ENCODE measurements at regions not wholly inside any gene's neighbourhood (a gene's known extent, or its start where the extent isn't known, plus 50 kb on each side); places are given as distances from the start of the nearest gene placed in this dataset.
"Not testable (repeated sequence)": the region's sequence is repeated elsewhere in the genome, so short reads cannot be mapped to it uniquely, and the experiment has no call there.

DNA sequence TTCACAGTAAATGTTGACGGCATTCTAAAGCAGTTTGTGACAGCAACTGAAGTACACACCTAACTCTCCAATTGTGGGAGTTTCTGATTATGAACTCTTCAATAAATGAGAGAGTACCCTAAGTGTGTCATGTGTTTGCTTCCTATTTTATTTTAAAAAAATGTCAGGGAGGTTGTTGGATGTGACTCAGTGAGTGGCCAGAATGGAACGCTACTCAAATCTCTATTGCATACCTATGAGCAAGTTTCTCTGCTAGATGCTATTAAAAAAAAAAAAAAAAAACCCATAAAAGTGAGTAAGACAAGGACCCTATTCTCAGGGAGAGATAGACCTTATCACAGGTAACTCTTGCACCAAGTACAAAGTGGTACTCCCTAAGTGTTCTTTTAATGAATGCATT lies 256.6 kb downstream of the BTG1 start:
- no peak for DNase-seq (ENCODE audit: low read depth in 2 of 2)

DNA sequence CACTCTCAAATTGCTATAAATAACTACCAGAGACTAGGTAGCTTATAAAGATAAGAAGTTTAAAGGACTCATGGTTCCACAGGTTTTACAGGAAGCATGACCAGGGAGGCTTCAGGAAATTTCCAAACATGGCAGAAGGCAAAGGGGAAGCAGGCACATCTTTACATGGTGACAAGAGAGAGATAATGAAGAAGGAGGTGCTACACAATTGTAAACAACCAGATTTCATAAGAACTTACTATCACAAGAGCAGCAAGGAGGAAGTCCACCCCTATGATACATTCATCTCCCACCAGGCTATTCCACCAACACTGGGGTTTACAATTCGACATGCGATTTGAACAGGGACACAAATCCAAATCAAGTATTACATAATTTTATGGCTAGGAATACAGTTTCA lies 257.7 kb downstream of the BTG1 start:
- DNase-seq (ENCODE audit: low read depth in 2 of 2) = no peak

- no peak for DNase-seq (ENCODE audit: low read depth in 2 of 2)
Observed at GRCh38 chr12:91885851-91886731, 259.6 kb downstream of the BTG1 start.

DNA sequence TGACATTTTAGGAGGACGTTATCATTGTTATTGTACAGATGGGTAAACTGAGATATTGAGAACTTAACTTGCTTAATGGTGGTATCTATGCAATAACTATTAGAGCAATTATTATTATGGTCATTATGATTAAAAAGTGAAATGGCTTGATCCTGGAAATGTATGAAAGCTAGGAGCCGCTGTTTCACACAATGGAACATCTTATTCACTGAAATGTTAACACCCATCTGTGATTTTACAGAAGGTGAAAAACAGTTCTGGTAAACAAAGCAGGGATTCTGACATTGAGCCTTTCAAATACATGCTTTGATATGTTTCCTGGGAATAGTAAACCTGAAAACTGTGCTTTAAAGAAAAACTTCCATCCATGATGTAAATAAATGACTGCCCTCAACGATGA lies 261.4 kb downstream of the BTG1 start:
- DNase-seq (ENCODE audit: low read depth in 2 of 2) = no peak

DNA sequence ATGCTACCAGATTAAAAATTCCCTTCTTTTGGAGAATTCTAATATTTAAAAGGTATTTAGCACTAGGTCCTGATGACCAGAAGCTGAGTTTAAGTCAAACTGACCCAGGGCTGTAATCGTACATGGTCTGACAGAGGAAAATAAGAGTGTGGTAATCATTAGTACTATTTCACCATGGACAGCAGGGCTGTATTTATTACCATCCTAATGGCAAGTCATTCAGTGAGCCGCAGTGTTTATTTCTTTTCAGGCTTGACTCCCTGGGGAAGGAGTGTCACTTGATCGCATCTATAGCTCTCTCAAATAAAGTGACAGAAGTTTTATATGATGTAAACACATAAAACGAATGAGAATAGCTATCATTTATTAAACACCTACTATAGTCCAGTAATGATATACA lies 261.8 kb downstream of the BTG1 start:
- DNase-seq (ENCODE audit: low read depth in 2 of 2) = no peak

- DNase-seq (ENCODE audit: low read depth in 2 of 2) = no peak
Observed at GRCh38 chr12:91882910-91883309, 262.7 kb downstream of the BTG1 start.

DNA sequence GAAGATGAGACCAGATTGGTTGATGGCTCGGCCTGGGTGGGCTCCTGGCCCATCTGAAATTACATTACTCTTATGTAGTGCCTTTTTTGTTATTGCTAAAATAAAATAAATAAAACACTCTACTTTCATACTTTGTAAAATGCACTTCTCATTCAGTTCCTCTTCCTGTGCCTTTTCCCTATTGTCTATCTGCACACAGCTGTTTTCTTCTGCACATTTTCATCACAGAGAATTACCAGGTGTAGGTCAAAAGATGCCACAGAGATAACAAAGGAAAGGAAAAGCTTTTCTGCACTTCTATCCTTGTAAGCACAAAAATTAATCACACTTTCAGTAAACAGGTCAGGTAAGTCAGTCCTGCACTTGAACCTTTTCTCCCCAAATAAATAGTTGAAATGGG lies 265.1 kb downstream of the BTG1 start:
- no peak for DNase-seq (ENCODE audit: low read depth in 2 of 2)

DNA sequence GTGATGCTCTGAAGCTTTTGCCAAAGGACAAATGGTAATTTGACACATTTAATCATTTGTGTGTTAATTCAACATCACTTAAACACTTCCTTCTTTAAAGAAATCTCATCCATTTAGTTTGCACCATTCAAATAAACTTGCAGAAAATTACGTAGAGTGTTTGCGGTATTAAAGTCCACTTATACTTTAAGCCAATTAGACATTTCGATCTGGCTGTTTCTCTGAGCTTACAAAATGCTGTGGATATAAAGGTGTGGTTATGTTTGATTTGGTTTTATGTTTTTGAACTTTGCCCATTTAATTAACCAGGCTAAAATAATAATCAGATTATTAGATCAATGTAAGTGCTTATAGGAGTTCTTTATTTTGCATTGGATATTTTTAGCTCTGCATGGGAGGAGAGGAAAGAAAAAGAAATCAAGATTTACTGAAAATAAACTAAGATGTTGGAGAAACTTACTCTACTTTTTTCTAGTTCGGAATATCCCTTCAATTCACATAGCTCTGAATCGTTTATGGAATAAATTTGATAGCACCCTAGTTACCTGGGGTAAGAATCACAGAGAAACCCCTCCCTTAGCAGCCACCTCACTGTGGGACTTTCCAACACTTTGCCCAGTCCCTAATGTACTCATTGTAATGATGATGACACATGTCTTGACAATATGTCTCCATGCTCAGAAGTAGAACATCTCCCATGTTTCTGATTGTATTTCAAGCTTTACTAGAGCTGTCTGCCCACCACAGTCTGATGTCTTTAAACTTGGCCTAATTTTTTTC lies 268.0 kb downstream of the BTG1 start:
- no peak for DNase-seq (ENCODE audit: low read depth in 2 of 2)

- no peak for DNase-seq (ENCODE audit: low read depth in 2 of 2)
Observed at GRCh38 chr12:91877022-91877421, 268.6 kb downstream of the BTG1 start.

- DNase-seq (ENCODE audit: low read depth in 2 of 2) = not testable (repeated sequence)
Observed at GRCh38 chr12:91875671-91876070, 270.0 kb downstream of the BTG1 start.

- no peak for DNase-seq (ENCODE audit: low read depth in 2 of 2)
Observed at GRCh38 chr12:91874086-91874865, 271.4 kb downstream of the BTG1 start.

DNA sequence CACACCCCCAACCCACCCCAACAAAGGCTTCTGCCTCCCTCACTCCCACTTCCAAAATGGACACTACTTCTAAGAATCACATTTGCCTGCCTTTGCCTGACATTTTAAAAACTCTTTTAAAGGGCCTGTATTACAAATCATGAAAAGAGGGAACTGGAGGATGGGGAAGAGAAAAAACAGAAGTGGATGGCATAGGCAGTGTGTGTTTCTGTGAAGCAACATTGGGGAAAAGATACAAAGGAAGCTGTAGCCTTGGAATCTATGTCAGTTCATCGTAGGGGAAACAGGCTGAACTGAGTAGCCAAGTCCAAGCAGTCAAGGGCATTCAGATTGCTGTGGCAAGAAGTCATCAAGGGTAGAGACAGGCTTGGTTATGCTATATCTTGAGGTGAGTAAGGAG lies 273.9 kb downstream of the BTG1 start:
- DNase-seq (ENCODE audit: low read depth in 2 of 2) = no peak

GRCh38 chr12:91870872-91871707 lies 274.6 kb downstream of the BTG1 start:
- DNase-seq (ENCODE audit: low read depth in 2 of 2) = no peak

GRCh38 chr12:91868054-91868453 lies 277.6 kb downstream of the BTG1 start:
- no peak for DNase-seq (ENCODE audit: low read depth in 2 of 2)

DNA sequence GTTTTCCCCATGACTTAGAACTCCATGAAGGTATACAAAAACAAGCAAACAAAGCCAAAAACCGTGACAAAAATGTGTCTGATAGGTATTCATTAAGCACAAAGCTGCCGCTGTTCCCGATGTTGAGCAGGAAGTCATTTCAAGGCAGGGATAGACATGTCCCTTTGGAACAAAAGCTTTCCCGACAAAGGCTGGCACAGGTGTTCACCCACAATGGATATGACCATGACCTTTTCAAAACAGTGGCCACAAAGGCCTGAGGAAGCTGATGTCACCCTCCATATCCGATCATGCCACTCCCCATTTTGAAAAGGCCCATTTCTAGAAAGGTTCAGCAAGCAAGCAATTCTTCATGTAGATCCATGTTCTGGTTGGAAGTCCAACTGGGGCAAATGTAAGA lies 279.1 kb downstream of the BTG1 start:
- DNase-seq (ENCODE audit: low read depth in 2 of 2) = no peak

DNA sequence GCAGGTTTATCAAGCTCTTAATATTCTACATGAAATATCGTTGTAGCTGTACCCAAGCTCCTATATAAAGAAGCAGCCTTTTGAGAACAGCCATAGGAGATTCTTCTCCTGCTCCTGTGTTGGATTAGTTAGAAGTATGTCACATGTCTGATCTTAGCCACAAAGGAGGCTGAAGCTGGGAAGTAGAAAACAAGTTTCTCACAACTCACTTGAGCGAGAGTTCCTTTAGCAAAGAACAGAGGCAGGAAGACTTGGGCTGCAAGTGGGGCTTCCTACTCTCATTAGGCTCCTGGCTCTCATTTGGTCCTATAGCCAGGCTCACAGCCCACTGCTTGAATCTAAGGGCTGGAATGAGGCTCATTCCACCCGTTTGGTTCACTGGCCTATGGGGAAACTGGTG lies 281.9 kb downstream of the BTG1 start:
- no peak for DNase-seq (ENCODE audit: low read depth in 2 of 2)

DNA sequence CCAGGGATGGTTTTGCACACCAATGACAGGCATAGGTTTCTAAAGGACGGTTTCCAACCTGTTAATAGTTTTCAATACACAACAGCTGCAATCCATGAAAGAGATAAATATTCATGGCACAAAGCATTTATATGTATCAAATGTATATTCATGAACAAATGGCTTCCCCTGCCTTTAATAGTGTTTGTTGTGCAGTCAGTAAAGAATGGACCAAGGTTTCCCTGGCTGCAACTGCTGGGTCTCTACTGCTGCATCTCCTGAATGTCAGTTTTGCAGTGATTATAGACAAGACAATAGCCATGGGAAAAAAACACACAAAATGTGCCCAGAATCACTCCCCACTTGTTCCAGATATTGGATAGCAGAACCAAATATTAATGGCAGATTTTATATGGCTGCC lies 284.1 kb downstream of the BTG1 start:
- no peak for DNase-seq (ENCODE audit: low read depth in 2 of 2)

DNA sequence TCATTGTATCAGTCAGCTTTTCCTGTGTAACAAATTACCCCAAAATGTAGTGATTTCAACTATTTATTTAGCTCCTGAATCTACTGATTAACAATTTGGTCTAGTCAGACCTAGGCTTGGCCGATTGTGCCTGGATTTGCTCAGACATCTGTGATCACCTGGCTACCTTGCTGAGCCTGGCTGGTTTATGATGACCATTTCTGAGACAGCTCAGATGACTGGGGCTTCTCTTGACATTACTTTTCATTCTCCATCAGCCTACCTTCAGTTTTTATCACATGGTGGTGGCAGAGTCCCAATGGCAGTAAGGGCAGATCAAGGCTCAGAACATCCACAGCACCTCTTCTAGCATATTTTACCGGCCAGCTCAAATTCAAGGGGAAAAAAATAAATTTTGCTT lies 286.3 kb downstream of the BTG1 start:
- DNase-seq (ENCODE audit: low read depth in 2 of 2) = no peak

DNA sequence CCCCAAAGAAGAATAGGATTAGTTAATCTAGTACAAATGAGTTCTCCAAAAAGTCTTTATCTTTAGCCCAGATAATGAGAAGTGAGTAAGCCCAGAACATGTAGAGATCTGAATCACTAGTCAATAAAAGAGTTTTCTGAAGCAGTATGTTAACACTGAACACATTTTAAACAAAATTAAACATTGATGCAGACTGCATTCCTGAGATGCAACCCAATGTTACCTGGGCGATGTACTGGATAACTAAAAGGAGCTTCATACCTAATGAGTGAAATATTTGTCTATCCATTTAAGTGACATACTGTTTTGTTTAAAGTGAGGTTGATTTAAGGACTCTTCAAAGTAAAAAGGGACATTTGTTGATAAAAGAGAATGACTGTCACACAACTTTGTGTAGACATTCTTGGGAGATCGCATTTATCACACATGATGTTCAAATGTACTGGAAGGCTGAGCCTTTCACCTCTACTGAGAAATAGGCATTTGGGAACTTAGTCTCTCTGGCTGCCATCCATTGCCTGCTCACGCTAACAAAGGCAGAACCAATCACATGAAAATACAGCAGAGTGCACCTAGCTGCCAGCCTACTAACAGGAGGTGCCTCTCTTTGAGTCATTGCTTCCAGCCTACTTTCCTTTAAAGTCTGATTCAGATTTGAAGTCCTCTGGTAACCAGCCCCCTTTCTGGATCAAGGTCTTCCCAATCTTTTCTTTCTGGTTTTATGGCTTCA lies 287.7 kb downstream of the BTG1 start:
- no peak for DNase-seq (ENCODE audit: low read depth in 2 of 2)

DNA sequence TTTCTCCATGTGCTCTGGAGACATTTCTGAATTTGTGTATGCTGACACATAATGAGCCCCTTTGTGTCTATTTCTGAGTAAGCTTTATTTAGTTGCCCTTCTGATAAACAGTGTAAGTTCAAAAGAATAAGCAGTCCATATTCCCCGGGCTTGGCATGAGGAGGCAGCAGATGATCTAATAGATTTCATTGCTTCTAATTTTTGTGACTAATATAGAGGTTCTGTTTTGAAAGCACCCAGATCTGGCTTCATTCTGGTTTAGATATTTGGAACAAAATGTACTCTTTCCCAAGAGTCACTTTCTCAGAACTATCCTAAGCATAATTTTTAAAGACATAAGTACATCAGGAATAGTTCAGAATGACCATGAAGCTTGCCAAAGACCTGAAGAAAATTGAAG lies 290.9 kb downstream of the BTG1 start:
- no peak for DNase-seq (ENCODE audit: low read depth in 2 of 2)

Measured in fibroblast of skin of left biceps (primary cell).